DND-41 (cell line): ENCODE measurements at regions not wholly inside any gene's neighbourhood (a gene's known extent, or its start where the extent isn't known, plus 50 kb on each side); places are given as distances from the start of the nearest gene placed in this dataset.

Source experiments
- CTCF ChIP-seq: IDR thresholded peaks from 2 replicates; pipeline ENCODE4 v1.5.1; 2012; ENCODE audit warnings: borderline replicate concordance, low read length, moderate library complexity, mild to moderate bottlenecking; ENCODE audit not compliant: poor library complexity, severe bottlenecking; ENCODE audit errors: extremely low read depth
- EZH2 ChIP-seq: IDR thresholded peaks from 3 replicates; pipeline ENCODE4 v1.6.1; 2012; ENCODE audit warnings: borderline replicate concordance, low read depth, mild to moderate bottlenecking, moderate library complexity, low read length, inconsistent platforms; ENCODE audit not compliant: severe bottlenecking

GRCh38 chr9:13688223-13688989 lies 408.9 kb upstream of the MPDZ start:
- TF ChIP-seq CTCF (no peak), EZH2 (no peak)
